Caco-2 (cell line): ENCODE measurements at regions not wholly inside any gene's neighbourhood (a gene's known extent, or its start where the extent isn't known, plus 50 kb on each side); places are given as distances from the start of the nearest gene placed in this dataset.

Experiments used
- BruUV-seq: library from RNA; stranded (reverse); fragments of 400-500 nt; replicated peaks from 2 replicates; lab custom pipeline; 2021; lab: Mats Ljungman, UMichigan
- CTCF ChIA-PET: fragments of 300-600 bp; sonication (Branson Sonifier 250); formaldehyde crosslinking; loops from one replicate; lab custom pipeline; 2022; ENCODE audit warnings: antibody characterized with exemption; lab: Charles Lee
- POLR2A ChIA-PET: fragments of 300-600 bp; sonication (Branson Sonifier 250); formaldehyde crosslinking; loops from one replicate; lab custom pipeline; 2022; ENCODE audit warnings: antibody characterized with exemption; lab: Charles Lee
- DNase-seq, 2 experiments: peaks; one replicate each; pipeline versions ENCODE4 v3.0.0 to v3.0.0-alpha.2; 2020 to 2022
- H3K27me3 ChIP-seq: replicated peaks from 2 replicates; pipeline ENCODE4 v1.6.0; 2011; ENCODE audit warnings: low read length; ENCODE audit not compliant: control insufficient read depth, insufficient read depth
- H3K36me3 ChIP-seq: 2 replicates; pipeline ENCODE4 v1.5.1; 2011; ENCODE audit warnings: low read length; ENCODE audit not compliant: control insufficient read depth, insufficient read depth
- H3K4me1 ChIP-seq: fragments of 250-450 bp; sonication (Bioruptor Pico); 2 replicates; pipeline ENCODE4 v1.5.1; 2020; ENCODE audit warnings: mild to moderate bottlenecking
- H3K4me3 ChIP-seq: 2 replicates; pipeline ENCODE4 v1.5.1; 2011; ENCODE audit warnings: low read depth, mild to moderate bottlenecking, control low read depth, low read length
- H3K9me3 ChIP-seq: fragments of 250-450 bp; sonication (Bioruptor Pico); 2 replicates; pipeline ENCODE4 v1.5.1; 2020; ENCODE audit warnings: mild to moderate bottlenecking, moderate library complexity
- H3K27ac Mint-ChIP-seq: one replicate; pipeline ENCODE4 v1.8.0; 2022; ENCODE audit warnings: mixed read lengths; ENCODE audit not compliant: unreplicated experiment
- H3K27me3 Mint-ChIP-seq: one replicate; pipeline ENCODE4 v1.8.0; 2022; ENCODE audit warnings: mixed read lengths; ENCODE audit not compliant: insufficient read depth, unreplicated experiment
- H3K36me3 Mint-ChIP-seq: one replicate; pipeline ENCODE4 v1.8.0; 2022; ENCODE audit warnings: mild to moderate bottlenecking, mixed read lengths; ENCODE audit not compliant: insufficient read depth, unreplicated experiment
- H3K4me1 Mint-ChIP-seq: one replicate; pipeline ENCODE4 v1.8.0; 2022; ENCODE audit warnings: low read depth, mixed read lengths; ENCODE audit not compliant: unreplicated experiment
- H3K4me3 Mint-ChIP-seq: one replicate; pipeline ENCODE4 v1.8.0; 2022; ENCODE audit warnings: mild to moderate bottlenecking, moderate library complexity, mixed read lengths; ENCODE audit not compliant: unreplicated experiment
- H3K9me3 Mint-ChIP-seq: one replicate; pipeline ENCODE4 v1.8.0; 2022; ENCODE audit warnings: mixed read lengths; ENCODE audit not compliant: unreplicated experiment
- intact Hi-C: fragments of 100-400 bp; cut with micrococcal nuclease; formaldehyde crosslinking; loops from one replicate; pipeline ENCODE4 v1.10.0; 2022; ENCODE audit not compliant: unreplicated experiment
- TF ChIP-seq, protein P1 (sequence below), 2 experiments: fragments of 200-600 bp in 1 of 2; IDR thresholded peaks; 1 replicate in 1 of 2; 2 replicates in 1 of 2; pipeline versions ENCODE4 v1.5.1 to v1.8.0; 2011 to 2022; ENCODE audit warnings: antibody characterized with exemption in 1 of 2, control low read depth in 1 of 2, inconsistent platforms in 1 of 2, low read depth in 1 of 2, low read length in 1 of 2, mild to moderate bottlenecking in 1 of 2, moderate library complexity in 1 of 2; ENCODE audit not compliant: insufficient read depth in 1 of 2, severe bottlenecking in 1 of 2, unreplicated experiment in 1 of 2

DNA sequence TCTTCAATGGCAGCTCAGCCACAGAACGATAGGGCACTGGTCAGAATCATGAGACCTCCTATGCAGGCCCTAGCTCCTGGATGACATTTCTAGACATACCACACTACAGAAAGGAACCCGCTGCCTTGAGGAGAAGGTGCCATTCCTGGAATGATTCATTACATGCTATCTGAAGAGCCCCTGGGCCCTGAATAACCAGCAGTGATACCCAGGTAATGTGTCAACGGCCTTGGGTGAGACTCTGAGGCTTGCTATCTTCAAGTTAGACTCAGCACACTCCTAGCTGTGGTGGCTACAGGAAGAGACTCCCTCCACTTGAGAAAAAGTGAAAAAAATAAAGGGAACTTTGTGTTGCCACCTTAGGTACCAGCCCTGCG lies 161.2 kb upstream of the GRIA4 start:
- Mint-ChIP-seq H3K27me3 (no peaks in the 10 kb centered on the region), H3K4me3 (no peak overlapping the region), H3K36me3 (no peaks in the 10 kb centered on the region), H3K27ac (no peak overlapping the region), H3K9me3 (peaks cover 37% of the 10 kb centered on the region), H3K4me1 (no peaks in the 10 kb centered on the region)
- Histone ChIP-seq H3K9me3 (peaks cover 18% of the 10 kb centered on the region), H3K4me1 (no peaks in the 10 kb centered on the region), H3K36me3 (no peaks in the 10 kb centered on the region), H3K4me3 (no peak overlapping the region), H3K27me3 (no peaks in the 10 kb centered on the region)
- BruUV-seq: no TSS peak
- POLR2A ChIA-PET: no interaction called here
- TF ChIP-seq, protein P1, sequence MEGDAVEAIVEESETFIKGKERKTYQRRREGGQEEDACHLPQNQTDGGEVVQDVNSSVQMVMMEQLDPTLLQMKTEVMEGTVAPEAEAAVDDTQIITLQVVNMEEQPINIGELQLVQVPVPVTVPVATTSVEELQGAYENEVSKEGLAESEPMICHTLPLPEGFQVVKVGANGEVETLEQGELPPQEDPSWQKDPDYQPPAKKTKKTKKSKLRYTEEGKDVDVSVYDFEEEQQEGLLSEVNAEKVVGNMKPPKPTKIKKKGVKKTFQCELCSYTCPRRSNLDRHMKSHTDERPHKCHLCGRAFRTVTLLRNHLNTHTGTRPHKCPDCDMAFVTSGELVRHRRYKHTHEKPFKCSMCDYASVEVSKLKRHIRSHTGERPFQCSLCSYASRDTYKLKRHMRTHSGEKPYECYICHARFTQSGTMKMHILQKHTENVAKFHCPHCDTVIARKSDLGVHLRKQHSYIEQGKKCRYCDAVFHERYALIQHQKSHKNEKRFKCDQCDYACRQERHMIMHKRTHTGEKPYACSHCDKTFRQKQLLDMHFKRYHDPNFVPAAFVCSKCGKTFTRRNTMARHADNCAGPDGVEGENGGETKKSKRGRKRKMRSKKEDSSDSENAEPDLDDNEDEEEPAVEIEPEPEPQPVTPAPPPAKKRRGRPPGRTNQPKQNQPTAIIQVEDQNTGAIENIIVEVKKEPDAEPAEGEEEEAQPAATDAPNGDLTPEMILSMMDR (IDR thresholded peaks at IDR 0.05; ENCODE audit: insufficient read depth in 1 of 2, low read depth in 1 of 2, low read length in 1 of 2, severe bottlenecking in 1 of 2, unreplicated experiment in 1 of 2): no peak
- intact Hi-C loops: no loop called here
- CTCF ChIA-PET: interaction anchor here (0.7 kb wide), 1 partner anchor 188 kb away, joined by 3 read pairs; no protein-coding TSS in a partner anchor
- no peak for DNase-seq

DNA sequence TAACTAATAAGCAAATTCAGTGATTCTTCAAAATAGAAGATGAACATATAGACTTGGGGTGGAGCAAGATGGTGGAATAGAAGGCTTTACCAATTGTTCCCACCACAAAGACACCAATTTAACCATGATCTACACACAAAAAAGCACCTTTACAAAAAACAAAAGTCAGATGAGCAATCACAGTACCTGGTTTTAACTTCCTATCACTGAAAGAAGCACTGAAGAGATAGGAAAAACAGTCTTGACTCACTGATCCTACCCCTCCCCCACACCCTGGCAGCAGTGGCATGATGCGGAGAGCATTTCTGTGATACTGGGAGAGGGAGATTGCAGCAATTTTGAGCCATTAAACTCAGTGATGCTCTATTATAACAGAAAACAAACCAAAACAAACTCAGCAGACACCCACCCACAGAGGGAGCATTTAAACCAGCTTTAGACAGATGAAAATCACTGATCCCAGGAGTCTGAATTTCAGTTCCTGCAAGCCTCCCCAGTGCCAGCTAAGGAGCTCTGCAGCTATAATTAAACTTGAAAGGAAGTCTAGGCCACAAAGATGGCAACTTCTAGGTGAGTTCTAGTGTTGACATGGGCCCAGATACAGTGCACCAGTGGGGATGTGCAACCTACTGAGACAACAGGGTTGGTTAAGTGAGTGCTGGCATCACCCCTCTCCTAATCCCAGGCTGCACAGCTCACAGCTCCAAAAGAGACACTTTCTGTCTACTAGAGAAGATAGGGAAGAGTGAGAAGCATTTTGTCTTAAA lies 161.8 kb upstream of the GRIA4 start:
- intact Hi-C loops: no loop called here
- no TSS peak for BruUV-seq
- Mint-ChIP-seq H3K27me3 (no peaks in the 10 kb centered on the region), H3K4me1 (no peaks in the 10 kb centered on the region), H3K36me3 (no peaks in the 10 kb centered on the region), H3K27ac (no peak overlapping the region), H3K4me3 (no peak overlapping the region), H3K9me3 (peaks cover 37% of the 10 kb centered on the region)
- ChIA-PET POLR2A (no interaction called here), CTCF (no interaction called here)
- Histone ChIP-seq H3K9me3 (peaks cover 18% of the 10 kb centered on the region), H3K4me3 (no peak overlapping the region), H3K4me1 (no peaks in the 10 kb centered on the region), H3K27me3 (no peaks in the 10 kb centered on the region), H3K36me3 (no peaks in the 10 kb centered on the region)
- DNase-seq: no peak
- TF ChIP-seq, protein P1 (IDR thresholded peaks at IDR 0.05; ENCODE audit: insufficient read depth in 1 of 2, low read depth in 1 of 2, low read length in 1 of 2, severe bottlenecking in 1 of 2, unreplicated experiment in 1 of 2): no peak

DNA sequence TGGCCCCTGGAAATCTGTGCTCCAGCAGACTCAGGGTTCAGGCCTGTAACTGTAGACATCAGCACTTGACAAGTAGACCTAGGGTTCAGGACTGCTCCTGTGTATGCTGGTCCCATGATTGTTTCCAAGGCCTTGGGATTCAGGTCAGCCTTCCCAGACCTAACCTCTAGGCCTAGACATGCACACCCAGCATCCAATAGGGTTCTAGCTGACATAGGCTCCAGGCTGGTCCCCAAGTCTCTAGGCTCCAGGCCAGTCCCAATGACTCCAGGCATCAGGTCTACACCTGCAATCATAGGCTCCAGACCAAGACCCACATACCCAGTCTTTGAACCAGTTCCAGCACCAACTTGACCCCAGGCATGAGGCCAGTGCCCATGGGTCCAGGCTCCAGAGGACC lies 166.2 kb upstream of the GRIA4 start:
- Mint-ChIP-seq H3K27ac (no peak overlapping the region), H3K36me3 (no peaks in the 10 kb centered on the region), H3K27me3 (no peaks in the 10 kb centered on the region), H3K4me3 (no peak overlapping the region), H3K9me3 (peaks cover 37% of the 10 kb centered on the region), H3K4me1 (peaks cover 6% of the 10 kb centered on the region)
- CTCF ChIA-PET: no interaction called here
- no peaks in the 10 kb centered on the region for H3K36me3 ChIP-seq
- peaks cover 13% of the 10 kb centered on the region for H3K4me1 ChIP-seq
- no TSS peak for BruUV-seq
- peaks cover 18% of the 10 kb centered on the region for H3K9me3 ChIP-seq
- DNase-seq: no peak
- H3K4me3 ChIP-seq: no peak overlapping the region
- POLR2A ChIA-PET: no interaction called here
- TF ChIP-seq, protein P1 (IDR thresholded peaks at IDR 0.05; ENCODE audit: insufficient read depth in 1 of 2, low read depth in 1 of 2, low read length in 1 of 2, severe bottlenecking in 1 of 2, unreplicated experiment in 1 of 2): no peak
- H3K27me3 ChIP-seq: no peaks in the 10 kb centered on the region
- intact Hi-C loops: no loop called here
